Activated T-cell treated with anti-CD3 and anti-CD28 coated beads, Interleukin-2, amount 50 U/mL, for 72 hours (primary cell): ENCODE measurements at regions not wholly inside any gene's neighbourhood (a gene's known extent, or its start where the extent isn't known, plus 50 kb on each side); places are given as distances from the start of the nearest gene placed in this dataset.

Experiments
- ATAC-seq, 2 donors: fragments of 150-1000 bp; cut with Tn5 transposase; replicated peaks in 1 of 2; 2 replicates each; pipeline ENCODE4 v1.10.0; 2021; ENCODE audit warnings: moderate library complexity in 2 of 2, mild to moderate bottlenecking in 1 of 2
- DNase-seq, 2 donors: peaks; one replicate each; pipeline ENCODE4 v3.0.0; 2021 to 2022; ENCODE audit warnings: mixed read lengths in 1 of 2
- H3K27ac Mint-ChIP-seq: one replicate; pipeline ENCODE4 v1.8.0; 2022; ENCODE audit warnings: mild to moderate bottlenecking, moderate library complexity, mixed read lengths
- H3K27me3 Mint-ChIP-seq: one replicate; pipeline ENCODE4 v1.8.0; 2022; ENCODE audit warnings: low read depth, mixed read lengths
- H3K36me3 Mint-ChIP-seq, 2 donors: one replicate each; pipeline ENCODE4 v1.8.0; 2022; ENCODE audit warnings: mixed read lengths in 2 of 2, mild to moderate bottlenecking in 1 of 2; ENCODE audit not compliant: insufficient read depth in 2 of 2
- H3K4me1 Mint-ChIP-seq: one replicate; pipeline ENCODE4 v1.8.0; 2022; ENCODE audit warnings: low read depth, mixed read lengths
- H3K4me3 Mint-ChIP-seq, 2 donors: one replicate each; pipeline ENCODE4 v1.8.0; 2022; ENCODE audit warnings: mild to moderate bottlenecking in 2 of 2, mixed read lengths in 2 of 2, moderate library complexity in 2 of 2
- H3K9me3 Mint-ChIP-seq, 2 donors: one replicate each; pipeline ENCODE4 v1.8.0; 2022; ENCODE audit warnings: mixed read lengths in 2 of 2

DNA sequence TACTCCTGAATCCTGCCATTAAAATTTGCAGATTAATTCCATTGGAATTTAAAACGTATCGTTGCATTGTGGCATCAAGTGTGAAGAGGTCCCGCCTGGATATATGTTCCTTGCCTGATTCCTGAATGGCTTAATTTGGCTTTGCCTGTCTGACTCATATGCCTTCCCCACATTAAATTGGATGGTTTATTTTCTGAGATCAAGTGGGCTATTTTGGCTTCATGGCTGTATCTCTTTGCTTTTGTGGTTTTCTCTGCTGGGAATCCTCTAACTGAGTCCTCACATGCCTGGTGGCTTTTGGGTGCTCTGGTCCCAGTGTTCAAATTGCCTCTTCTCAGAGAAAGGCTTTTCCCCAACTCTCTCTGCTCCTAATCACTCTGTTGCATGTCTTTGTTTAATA lies 127.9 kb upstream of the DYRK2 start:
- ATAC-seq (no peak), DNase-seq (no peak)
- no peak overlapping the region for H3K4me3 Mint-ChIP-seq
- H3K4me1 Mint-ChIP-seq, result peaks cover 16% of the 10 kb centered on the region
- no peaks in the 10 kb centered on the region for H3K36me3 Mint-ChIP-seq
- no peaks in the 10 kb centered on the region for H3K27me3 Mint-ChIP-seq
- H3K27ac Mint-ChIP-seq, result no peak overlapping the region
- H3K9me3 Mint-ChIP-seq, result no peaks in the 10 kb centered on the region

DNA sequence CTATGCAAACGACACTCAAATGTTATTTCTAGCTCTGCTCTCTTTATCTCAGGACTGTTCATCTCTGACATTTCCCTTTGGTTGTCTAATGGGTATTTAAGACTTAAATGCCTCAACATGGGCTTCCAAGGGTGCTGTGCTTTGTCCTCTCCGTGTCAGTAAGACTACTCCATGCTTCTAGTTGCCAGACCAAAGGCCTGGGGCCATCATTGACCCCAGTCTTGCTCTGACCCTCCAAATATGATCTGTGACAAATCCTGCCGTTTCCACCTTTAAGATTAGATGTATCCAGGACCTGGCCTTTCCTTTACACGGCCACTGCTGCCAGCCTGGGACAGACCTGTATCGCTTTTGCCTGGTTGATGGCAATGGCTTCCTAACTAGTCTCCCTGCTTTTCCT lies 126.3 kb upstream of the DYRK2 start:
- no peak for DNase-seq
- no peaks in the 10 kb centered on the region for H3K36me3 Mint-ChIP-seq
- no peak overlapping the region for H3K4me3 Mint-ChIP-seq
- ATAC-seq, result no peak
- no peak overlapping the region for H3K27ac Mint-ChIP-seq
- H3K27me3 Mint-ChIP-seq, result no peaks in the 10 kb centered on the region
- H3K9me3 Mint-ChIP-seq, result no peaks in the 10 kb centered on the region
- H3K4me1 Mint-ChIP-seq, result no peaks in the 10 kb centered on the region

DNA sequence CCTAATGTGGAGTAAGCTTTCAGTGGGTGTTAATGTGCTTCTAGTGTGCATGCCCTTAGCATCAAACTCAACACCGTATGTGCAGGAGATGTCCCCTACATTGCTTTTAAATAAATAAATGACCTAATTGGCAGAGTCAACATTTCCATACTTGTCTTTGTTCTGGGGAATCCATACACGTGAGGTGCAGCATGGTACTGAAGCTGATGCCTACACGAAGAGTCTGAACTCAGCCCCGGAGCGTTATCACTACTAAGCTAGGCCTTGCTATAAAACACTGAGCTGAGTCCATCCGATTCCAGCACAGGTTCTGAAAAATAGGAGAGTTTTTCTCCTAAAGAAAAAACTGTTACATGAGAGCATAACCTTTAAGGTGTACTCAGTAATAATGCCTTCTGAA lies 125.0 kb upstream of the DYRK2 start:
- Mint-ChIP-seq H3K36me3 (no peaks in the 10 kb centered on the region), H3K9me3 (no peaks in the 10 kb centered on the region), H3K4me1 (no peaks in the 10 kb centered on the region), H3K4me3 (no peak overlapping the region), H3K27me3 (no peaks in the 10 kb centered on the region), H3K27ac (peak overlapping the region; percentile 23)
- DNase-seq (no peak), ATAC-seq (no peak)

DNA sequence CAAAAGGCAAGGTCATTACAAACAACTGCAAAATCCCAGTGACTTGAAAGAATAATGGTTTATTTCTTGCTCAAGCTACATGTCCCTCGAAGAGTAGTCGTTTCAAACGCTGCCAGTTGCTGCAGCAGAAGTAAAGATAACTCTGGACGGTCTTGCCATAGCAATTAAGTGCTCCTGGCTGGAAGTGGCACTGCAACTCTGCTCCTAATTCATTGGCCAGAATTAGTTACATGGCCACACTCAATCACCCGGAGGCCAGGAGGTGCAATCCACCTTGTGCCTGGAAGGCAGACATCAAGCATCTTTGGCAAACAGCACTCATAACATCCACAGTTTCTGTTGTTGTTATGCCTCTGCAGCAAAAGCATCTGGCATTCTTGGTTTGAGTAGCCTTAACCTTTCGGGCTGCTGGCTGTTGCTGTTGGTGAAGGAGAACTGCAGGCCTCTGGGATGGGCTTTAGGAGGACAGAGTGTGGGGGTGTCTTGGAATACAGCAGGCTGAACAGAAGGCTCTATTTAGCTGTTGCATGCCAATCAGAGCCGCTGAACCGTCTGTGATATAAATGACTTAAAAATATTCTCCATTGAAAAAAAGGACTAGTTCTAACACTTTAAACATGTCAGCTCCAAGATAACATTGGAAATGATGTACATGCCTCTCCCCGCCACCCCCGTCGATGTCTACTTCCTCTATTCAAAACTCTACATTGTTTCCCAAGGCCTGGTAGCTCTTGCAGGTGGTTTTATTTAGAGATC lies 123.5 kb upstream of the DYRK2 start:
- Mint-ChIP-seq H3K27ac (no peak overlapping the region), H3K27me3 (no peaks in the 10 kb centered on the region), H3K4me3 (no peak overlapping the region), H3K9me3 (peaks cover 0 to under 1% of the 10 kb centered on the region in 2 donors), H3K36me3 (no peaks in the 10 kb centered on the region), H3K4me1 (no peaks in the 10 kb centered on the region)
- DNase-seq, result no peak
- no peak for ATAC-seq

DNA sequence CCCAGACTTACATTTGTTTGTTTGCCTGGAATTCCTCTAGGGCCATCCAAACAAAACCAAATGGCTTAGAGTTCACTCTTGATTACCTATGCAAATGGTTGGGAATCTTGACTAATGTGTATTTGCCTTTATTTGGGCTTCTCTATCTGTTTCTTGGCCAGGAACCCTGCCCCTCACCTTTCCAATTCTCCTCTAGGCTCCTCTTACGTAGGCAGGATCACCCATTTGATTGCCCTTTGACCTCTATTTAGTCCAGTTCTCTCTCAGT lies 123.0 kb upstream of the DYRK2 start:
- Mint-ChIP-seq H3K27ac (no peak overlapping the region), H3K4me1 (no peaks in the 10 kb centered on the region), H3K36me3 (no peaks in the 10 kb centered on the region), H3K4me3 (no peak overlapping the region), H3K9me3 (peaks cover 0 to 1% of the 10 kb centered on the region in 2 donors), H3K27me3 (no peaks in the 10 kb centered on the region)
- no peak for DNase-seq
- no peak for ATAC-seq

DNA sequence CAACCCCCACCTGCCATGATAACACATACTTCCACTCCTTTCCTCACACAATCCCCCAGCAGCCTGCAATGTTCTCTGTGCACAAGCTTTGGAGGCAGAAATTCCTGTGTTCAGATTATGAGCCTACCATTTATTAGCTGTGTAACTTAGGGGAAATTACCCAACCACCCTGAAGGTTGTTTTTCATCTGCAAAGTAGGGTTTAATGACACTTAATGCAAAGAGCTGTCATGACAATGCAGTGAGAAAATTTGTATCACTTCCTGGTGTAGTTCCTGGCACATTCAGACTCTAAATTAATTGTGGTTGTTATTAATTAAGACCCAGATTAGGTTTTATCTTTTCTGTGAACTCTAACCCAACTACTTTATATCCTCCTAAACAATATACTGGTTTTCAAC lies 122.4 kb upstream of the DYRK2 start:
- Mint-ChIP-seq H3K4me3 (no peak overlapping the region), H3K36me3 (peaks cover 0 to 2% of the 10 kb centered on the region in 2 donors), H3K27ac (no peak overlapping the region), H3K27me3 (no peaks in the 10 kb centered on the region), H3K4me1 (no peaks in the 10 kb centered on the region), H3K9me3 (peaks cover 2 to 3% of the 10 kb centered on the region in 2 donors)
- DNase-seq, result no peak
- ATAC-seq, result no peak

DNA sequence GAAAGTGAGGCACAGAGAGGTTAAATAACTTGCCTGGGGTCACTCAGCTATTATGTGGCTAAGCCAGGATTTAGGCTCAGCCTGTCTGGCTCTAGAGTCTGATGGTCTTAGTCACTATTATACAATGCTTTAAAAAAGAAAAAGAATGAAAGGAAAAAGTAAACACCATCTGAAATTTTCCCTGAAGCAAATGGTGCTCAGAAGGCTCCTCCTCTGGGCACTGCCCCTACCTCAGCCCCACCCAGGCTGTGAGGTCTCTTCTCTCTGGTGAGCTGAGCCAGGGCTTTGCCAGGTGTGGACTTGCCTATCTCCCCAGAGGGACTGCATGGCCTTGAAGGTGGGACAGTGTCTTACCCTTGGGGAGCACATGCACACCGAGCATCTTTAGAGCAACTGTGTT lies 117.5 kb upstream of the DYRK2 start:
- Mint-ChIP-seq H3K4me3 (no peak overlapping the region), H3K36me3 (peaks cover 0 to 2% of the 10 kb centered on the region in 2 donors), H3K9me3 (peaks cover 2 to 3% of the 10 kb centered on the region in 2 donors), H3K27me3 (no peaks in the 10 kb centered on the region), H3K4me1 (no peaks in the 10 kb centered on the region), H3K27ac (no peak overlapping the region)
- no peak for ATAC-seq
- no peak for DNase-seq

DNA sequence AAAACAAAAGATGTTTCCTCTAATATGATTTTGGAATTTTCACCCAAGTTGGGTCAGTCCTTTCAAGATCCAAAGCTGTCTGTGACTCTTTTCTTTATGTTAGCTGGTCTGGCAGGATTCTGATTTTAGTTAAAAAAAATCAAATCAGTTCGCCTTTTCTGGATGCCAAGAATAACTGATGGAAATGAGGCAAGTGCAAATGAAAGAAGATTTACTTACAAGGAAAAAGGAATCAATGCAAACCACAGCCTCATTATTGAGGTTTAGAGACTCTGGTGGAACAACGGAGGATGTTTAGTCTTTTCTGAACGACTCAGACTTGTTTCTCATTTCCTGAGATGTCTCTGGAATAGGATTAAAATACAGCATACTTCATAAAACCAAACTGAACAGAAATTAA lies 117.0 kb upstream of the DYRK2 start:
- ATAC-seq (no peak), DNase-seq (no peak)
- Mint-ChIP-seq H3K27ac (no peak overlapping the region), H3K9me3 (peaks cover 2 to 3% of the 10 kb centered on the region in 2 donors), H3K27me3 (no peaks in the 10 kb centered on the region), H3K4me3 (no peak overlapping the region), H3K36me3 (peaks cover 0 to 2% of the 10 kb centered on the region in 2 donors), H3K4me1 (no peaks in the 10 kb centered on the region)

DNA sequence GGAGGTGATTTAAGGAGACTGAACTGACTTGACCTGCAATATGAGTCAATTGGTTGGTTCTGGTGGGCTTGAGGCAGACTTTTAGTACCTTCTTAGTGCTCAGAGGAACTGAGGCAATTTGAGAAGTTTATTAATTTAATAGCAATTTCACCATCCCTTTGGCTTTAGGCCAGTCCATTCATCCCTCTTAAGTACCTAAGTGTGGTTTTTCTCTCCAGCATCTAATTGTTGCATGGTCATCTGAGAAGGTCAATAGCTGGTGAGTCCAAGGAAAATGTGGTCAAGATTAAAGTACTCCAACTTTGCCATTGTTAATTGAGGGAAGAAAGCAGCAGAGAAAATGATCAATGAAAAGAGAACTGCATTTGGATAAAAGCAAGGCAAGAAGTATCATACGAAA lies 115.4 kb upstream of the DYRK2 start:
- peaks cover 2 to 3% of the 10 kb centered on the region in 2 donors for H3K9me3 Mint-ChIP-seq
- DNase-seq (no peak), ATAC-seq (no peak)
- peaks cover 0 to 2% of the 10 kb centered on the region in 2 donors for H3K36me3 Mint-ChIP-seq
- no peak overlapping the region for H3K4me3 Mint-ChIP-seq
- no peaks in the 10 kb centered on the region for H3K27me3 Mint-ChIP-seq
- no peak overlapping the region for H3K27ac Mint-ChIP-seq
- H3K4me1 Mint-ChIP-seq, result no peaks in the 10 kb centered on the region

DNA sequence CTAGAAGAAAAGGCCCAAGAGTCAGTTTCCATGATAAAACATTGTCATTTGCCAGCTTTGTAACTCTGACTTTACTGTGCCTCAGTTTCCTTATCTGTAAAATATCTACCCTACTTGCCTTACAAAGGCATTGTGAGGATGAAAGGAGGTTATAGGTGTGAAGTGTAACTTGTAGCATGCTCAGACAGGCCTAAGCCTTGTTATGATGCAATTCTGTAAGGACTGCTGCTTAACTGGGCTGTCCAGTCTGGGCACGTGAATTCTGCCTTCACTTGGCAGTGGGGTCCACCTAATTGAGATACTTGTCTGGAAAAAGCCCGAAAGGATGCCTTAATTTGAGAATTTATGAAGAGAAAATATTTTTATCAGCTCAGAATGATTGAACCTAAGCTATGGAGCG lies 114.5 kb upstream of the DYRK2 start:
- Mint-ChIP-seq H3K27ac (no peak overlapping the region), H3K4me3 (no peak overlapping the region), H3K4me1 (no peaks in the 10 kb centered on the region), H3K9me3 (peaks cover 2 to 3% of the 10 kb centered on the region in 2 donors), H3K36me3 (peaks cover 0 to 2% of the 10 kb centered on the region in 2 donors), H3K27me3 (no peaks in the 10 kb centered on the region)
- ATAC-seq, result no peak
- no peak for DNase-seq

DNA sequence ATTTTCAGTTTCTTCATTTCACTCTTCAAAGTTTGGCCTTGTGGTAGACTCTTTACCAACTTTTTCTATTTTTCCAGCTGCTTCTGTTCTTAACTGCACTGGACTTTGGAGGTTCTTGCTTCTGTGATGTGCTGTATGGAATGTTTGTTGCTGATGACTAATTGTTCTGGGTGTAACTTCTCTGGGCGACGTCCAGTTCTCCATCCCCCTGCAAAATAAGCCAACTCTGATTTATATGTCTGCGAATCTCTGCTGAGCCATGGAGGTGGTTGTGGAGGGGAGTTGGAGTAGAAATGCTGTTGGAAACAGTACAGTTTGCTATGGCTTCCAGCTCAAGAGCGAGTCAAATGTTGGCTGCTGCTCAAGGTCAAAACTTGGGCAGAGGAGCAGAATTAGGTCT lies 113.9 kb upstream of the DYRK2 start:
- Mint-ChIP-seq H3K4me3 (no peak overlapping the region), H3K27ac (no peak overlapping the region)

DNA sequence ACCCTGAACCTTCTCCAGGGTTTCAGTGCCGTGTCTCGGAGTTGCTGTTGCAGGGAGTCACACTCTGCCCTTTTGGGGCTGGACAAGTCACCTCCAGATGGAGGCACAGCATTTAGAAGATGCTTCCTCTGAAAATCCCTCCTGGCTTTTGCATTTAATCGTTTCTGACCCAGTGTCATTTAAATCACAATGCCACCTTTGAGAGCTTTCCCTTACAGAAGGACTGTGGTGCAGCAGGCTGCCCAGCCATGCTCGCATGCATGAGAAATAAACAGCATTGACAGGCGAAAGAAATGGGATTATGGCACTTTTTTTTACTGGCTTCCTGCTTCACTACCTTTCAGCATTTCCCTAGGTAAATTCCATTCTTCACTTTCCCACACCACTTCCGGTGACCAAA lies 113.4 kb upstream of the DYRK2 start:
- no peak overlapping the region for H3K27ac Mint-ChIP-seq
- no peaks in the 10 kb centered on the region for H3K4me1 Mint-ChIP-seq
- H3K36me3 Mint-ChIP-seq, result peaks cover 0 to 2% of the 10 kb centered on the region in 2 donors
- no peak for DNase-seq
- peaks cover 2% of the 10 kb centered on the region in 2 donors for H3K9me3 Mint-ChIP-seq
- no peaks in the 10 kb centered on the region for H3K27me3 Mint-ChIP-seq
- no peak overlapping the region for H3K4me3 Mint-ChIP-seq
- ATAC-seq, result no peak

More for the DNA sequence above, 113.9 kb upstream of the DYRK2 start:
- Mint-ChIP-seq H3K36me3 (peaks cover 0 to 2% of the 10 kb centered on the region in 2 donors), H3K9me3 (peaks cover 2 to 3% of the 10 kb centered on the region in 2 donors), H3K4me1 (no peaks in the 10 kb centered on the region), H3K27me3 (no peaks in the 10 kb centered on the region)
- no peak for DNase-seq
- no peak for ATAC-seq

DNA sequence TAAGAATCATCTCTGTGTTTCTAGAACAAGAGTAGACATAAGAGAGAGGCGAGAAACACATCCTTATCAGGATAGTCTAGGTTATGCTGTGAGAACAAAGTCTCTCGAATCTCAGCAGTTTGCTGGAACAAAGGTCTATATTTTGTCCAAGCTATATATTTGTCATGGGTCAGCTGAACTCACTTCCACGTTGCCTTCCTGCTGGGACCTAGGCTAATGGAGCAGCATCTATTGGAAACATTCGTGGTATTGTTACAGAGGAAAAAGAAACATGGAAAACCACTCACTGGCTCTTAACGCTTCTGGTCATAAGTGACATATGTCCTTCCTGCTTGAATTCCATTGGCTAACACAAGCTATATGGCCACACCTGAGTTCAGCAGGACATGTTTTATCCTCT lies 112.6 kb upstream of the DYRK2 start:
- Mint-ChIP-seq H3K4me1 (peaks cover 5% of the 10 kb centered on the region), H3K36me3 (no peaks in the 10 kb centered on the region), H3K4me3 (no peak overlapping the region), H3K27me3 (no peaks in the 10 kb centered on the region), H3K27ac (no peak overlapping the region), H3K9me3 (no peaks in the 10 kb centered on the region)
- ATAC-seq (no peak), DNase-seq (no peak)

DNA sequence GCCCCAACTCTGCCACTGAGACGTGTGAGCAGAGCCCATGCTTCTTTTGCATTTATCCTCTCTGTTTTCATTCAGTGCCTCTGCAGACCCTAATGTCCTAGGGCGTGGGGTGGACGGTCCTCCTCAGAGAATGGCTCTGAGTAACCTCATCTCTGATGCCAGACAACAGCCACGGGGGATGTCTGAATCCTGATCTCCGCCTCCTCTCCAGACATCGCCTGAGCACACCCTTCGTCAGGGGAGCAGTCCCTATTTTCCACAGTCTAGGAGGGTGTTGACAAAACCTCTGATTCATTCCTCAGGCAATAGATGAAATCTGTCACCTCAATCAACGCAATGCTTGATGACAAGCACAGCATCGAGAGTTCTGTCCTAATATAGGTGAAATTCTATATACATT lies 109.2 kb upstream of the DYRK2 start:
- Mint-ChIP-seq H3K36me3 (no peaks in the 10 kb centered on the region), H3K9me3 (no peaks in the 10 kb centered on the region), H3K27ac (no peak overlapping the region), H3K4me1 (peaks cover 14% of the 10 kb centered on the region), H3K4me3 (no peak overlapping the region), H3K27me3 (no peaks in the 10 kb centered on the region)
- no peak for DNase-seq
- ATAC-seq, result no peak
